ENCODE measurements at regions not wholly inside any gene's neighbourhood (a gene's known extent, or its start where the extent isn't known, plus 50 kb on each side); places are given as distances from the start of the nearest gene placed in this dataset.

DNA sequence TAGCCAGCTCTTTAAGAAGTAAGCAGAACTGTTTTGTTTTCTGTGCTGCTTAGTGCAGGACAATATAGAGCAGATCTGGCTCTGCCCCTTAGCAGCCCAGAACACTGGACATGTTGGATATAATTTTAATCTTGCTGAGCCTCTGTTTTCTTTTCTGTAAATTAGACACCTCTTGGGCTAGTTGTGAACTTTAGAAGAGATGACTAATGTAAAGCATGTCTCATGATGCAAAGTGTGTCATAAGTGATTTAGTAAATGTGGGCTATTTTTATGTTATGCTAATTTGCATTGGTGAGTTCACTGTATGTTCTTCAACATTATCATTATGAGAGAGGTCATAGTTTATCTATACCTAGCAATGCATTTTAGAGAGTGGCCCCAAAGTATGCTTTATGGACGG is 156.1 kb upstream of the ADAMTSL1 start (continued):
- TF ChIP-seq, protein P1, sequence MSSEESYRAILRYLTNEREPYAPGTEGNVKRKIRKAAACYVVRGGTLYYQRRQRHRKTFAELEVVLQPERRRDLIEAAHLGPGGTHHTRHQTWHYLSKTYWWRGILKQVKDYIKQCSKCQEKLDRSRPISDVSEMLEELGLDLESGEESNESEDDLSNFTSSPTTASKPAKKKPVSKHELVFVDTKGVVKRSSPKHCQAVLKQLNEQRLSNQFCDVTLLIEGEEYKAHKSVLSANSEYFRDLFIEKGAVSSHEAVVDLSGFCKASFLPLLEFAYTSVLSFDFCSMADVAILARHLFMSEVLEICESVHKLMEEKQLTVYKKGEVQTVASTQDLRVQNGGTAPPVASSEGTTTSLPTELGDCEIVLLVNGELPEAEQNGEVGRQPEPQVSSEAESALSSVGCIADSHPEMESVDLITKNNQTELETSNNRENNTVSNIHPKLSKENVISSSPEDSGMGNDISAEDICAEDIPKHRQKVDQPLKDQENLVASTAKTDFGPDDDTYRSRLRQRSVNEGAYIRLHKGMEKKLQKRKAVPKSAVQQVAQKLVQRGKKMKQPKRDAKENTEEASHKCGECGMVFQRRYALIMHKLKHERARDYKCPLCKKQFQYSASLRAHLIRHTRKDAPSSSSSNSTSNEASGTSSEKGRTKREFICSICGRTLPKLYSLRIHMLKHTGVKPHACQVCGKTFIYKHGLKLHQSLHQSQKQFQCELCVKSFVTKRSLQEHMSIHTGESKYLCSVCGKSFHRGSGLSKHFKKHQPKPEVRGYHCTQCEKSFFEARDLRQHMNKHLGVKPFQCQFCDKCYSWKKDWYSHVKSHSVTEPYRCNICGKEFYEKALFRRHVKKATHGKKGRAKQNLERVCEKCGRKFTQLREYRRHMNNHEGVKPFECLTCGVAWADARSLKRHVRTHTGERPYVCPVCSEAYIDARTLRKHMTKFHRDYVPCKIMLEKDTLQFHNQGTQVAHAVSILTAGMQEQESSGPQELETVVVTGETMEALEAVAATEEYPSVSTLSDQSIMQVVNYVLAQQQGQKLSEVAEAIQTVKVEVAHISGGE (CRISPR knock-in tag; IDR thresholded peaks at IDR 0.05), result no peak
- TF ChIP-seq, protein P2, sequence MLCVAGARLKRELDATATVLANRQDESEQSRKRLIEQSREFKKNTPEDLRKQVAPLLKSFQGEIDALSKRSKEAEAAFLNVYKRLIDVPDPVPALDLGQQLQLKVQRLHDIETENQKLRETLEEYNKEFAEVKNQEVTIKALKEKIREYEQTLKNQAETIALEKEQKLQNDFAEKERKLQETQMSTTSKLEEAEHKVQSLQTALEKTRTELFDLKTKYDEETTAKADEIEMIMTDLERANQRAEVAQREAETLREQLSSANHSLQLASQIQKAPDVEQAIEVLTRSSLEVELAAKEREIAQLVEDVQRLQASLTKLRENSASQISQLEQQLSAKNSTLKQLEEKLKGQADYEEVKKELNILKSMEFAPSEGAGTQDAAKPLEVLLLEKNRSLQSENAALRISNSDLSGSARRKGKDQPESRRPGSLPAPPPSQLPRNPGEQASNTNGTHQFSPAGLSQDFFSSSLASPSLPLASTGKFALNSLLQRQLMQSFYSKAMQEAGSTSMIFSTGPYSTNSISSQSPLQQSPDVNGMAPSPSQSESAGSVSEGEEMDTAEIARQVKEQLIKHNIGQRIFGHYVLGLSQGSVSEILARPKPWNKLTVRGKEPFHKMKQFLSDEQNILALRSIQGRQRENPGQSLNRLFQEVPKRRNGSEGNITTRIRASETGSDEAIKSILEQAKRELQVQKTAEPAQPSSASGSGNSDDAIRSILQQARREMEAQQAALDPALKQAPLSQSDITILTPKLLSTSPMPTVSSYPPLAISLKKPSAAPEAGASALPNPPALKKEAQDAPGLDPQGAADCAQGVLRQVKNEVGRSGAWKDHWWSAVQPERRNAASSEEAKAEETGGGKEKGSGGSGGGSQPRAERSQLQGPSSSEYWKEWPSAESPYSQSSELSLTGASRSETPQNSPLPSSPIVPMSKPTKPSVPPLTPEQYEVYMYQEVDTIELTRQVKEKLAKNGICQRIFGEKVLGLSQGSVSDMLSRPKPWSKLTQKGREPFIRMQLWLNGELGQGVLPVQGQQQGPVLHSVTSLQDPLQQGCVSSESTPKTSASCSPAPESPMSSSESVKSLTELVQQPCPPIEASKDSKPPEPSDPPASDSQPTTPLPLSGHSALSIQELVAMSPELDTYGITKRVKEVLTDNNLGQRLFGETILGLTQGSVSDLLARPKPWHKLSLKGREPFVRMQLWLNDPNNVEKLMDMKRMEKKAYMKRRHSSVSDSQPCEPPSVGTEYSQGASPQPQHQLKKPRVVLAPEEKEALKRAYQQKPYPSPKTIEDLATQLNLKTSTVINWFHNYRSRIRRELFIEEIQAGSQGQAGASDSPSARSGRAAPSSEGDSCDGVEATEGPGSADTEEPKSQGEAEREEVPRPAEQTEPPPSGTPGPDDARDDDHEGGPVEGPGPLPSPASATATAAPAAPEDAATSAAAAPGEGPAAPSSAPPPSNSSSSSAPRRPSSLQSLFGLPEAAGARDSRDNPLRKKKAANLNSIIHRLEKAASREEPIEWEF (IDR thresholded peaks at IDR 0.05; ENCODE audit: insufficient replicate concordance, low read depth, low read length), result no peak
- TF ChIP-seq MXI1 (IDR thresholded peaks at IDR 0.05; ENCODE audit: low read depth, low read length), result no peak
- no peak for TF ChIP-seq RCOR1 (conservative IDR thresholded peaks at IDR 0.05; ENCODE audit: low read depth, low read length)
- no peak for TF ChIP-seq IRF4 (IDR thresholded peaks at IDR 0.05; ENCODE audit: low read depth, low read length)
- TF ChIP-seq MTA2 (IDR thresholded peaks at IDR 0.05; ENCODE audit: low read depth), result no peak
